MM.1S (cell line): ENCODE measurements at regions not wholly inside any gene's neighbourhood (a gene's known extent, or its start where the extent isn't known, plus 50 kb on each side); places are given as distances from the start of the nearest gene placed in this dataset.
A peak's percentile ranks its signal among the peaks of the same experiment; 100 is the strongest.

Experiments
- DNase-seq: peaks from one replicate; pipeline ENCODE4 v3.0.0-alpha.2; 2015
- H2AFZ ChIP-seq: fragments of 300-600 bp; sonication (generic); 2 replicates; pipeline ENCODE4 v1.6.0; 2016; ENCODE audit warnings: antibody characterized with exemption, low read length
- H3F3A ChIP-seq: fragments of 300-600 bp; sonication (generic); 2 replicates; pipeline ENCODE4 v1.6.1; 2016; ENCODE audit warnings: mild to moderate bottlenecking, antibody characterized with exemption, low read length, moderate library complexity, mixed read lengths; ENCODE audit not compliant: insufficient read depth
- H3K27ac ChIP-seq: fragments of 300-600 bp; sonication (generic); 2 replicates; pipeline ENCODE4 v1.5.1; 2016; ENCODE audit warnings: mild to moderate bottlenecking, low read length
- H3K27me3 ChIP-seq: fragments of 300-600 bp; sonication (generic); replicated peaks from 2 replicates; pipeline ENCODE4 v1.6.0; 2016; ENCODE audit warnings: low read length; ENCODE audit not compliant: insufficient read depth
- H3K36me3 ChIP-seq: fragments of 300-600 bp; sonication (generic); replicated peaks from 2 replicates; pipeline ENCODE4 v1.6.1; 2016; ENCODE audit warnings: mild to moderate bottlenecking, low read length, mixed read lengths; ENCODE audit not compliant: insufficient read depth
- H3K4me1 ChIP-seq: fragments of 300-600 bp; sonication (generic); 2 replicates; pipeline ENCODE4 v1.6.1; 2016; ENCODE audit warnings: low read length, mixed read lengths
- H3K4me2 ChIP-seq: fragments of 300-600 bp; sonication (generic); 2 replicates; pipeline ENCODE4 v1.6.0; 2016; ENCODE audit warnings: low read depth, low read length
- H3K4me3 ChIP-seq: fragments of 300-600 bp; sonication (generic); 2 replicates; pipeline ENCODE4 v1.5.1; 2016; ENCODE audit warnings: low read length, mixed read lengths
- H3K79me2 ChIP-seq: fragments of 300-600 bp; sonication (generic); 2 replicates; pipeline ENCODE4 v1.6.1; 2016; ENCODE audit warnings: mixed run types, low read length, mixed read lengths
- H3K9ac ChIP-seq: fragments of 300-600 bp; sonication (generic); 2 replicates; pipeline ENCODE4 v1.6.1; 2016; ENCODE audit warnings: low read length, mixed read lengths
- H3K9me2 ChIP-seq: fragments of 300-600 bp; sonication (generic); replicated peaks from 2 replicates; pipeline ENCODE4 v1.6.1; 2016; ENCODE audit warnings: mild to moderate bottlenecking, low read length, mixed read lengths; ENCODE audit not compliant: insufficient read depth
- H3K9me3 ChIP-seq: fragments of 300-600 bp; sonication (generic); replicated peaks from 2 replicates; pipeline ENCODE4 v1.6.1; 2016; ENCODE audit warnings: mild to moderate bottlenecking, low read length, mixed read lengths; ENCODE audit not compliant: insufficient read depth
- H4K20me1 ChIP-seq: fragments of 300-600 bp; sonication (generic); 2 replicates; pipeline ENCODE4 v1.6.1; 2016; ENCODE audit warnings: mild to moderate bottlenecking, low read length, moderate library complexity, mixed read lengths; ENCODE audit not compliant: insufficient read depth
- CTCF ChIP-seq: fragments of 300-600 bp; sonication (generic); IDR thresholded peaks from 2 replicates; pipeline ENCODE4 v1.5.1; 2016; ENCODE audit warnings: antibody characterized with exemption, low read length, mixed read lengths
- EZH2 ChIP-seq: fragments of 300-600 bp; sonication (generic); optimal IDR thresholded peaks from 2 replicates; pipeline ENCODE3; 2017; ENCODE audit warnings: low read depth, mild to moderate bottlenecking, antibody characterized with exemption, low read length, mixed read lengths
- EZH2phosphoT487 ChIP-seq: fragments of 300-600 bp; sonication (generic); IDR thresholded peaks from 2 replicates; pipeline ENCODE4 v1.6.1; 2018; ENCODE audit warnings: antibody characterized with exemption, low read length

- H3K9me2 ChIP-seq, result no peaks in the 10 kb centered on the region
- H3K9ac ChIP-seq, result no peak overlapping the region
- peak; percentile 2 for DNase-seq
- H3K4me2 ChIP-seq, result no peak overlapping the region
- no peaks in the 10 kb centered on the region for H3F3A ChIP-seq
- H3K4me1 ChIP-seq, result no peaks in the 10 kb centered on the region
- H3K27me3 ChIP-seq, result no peaks in the 10 kb centered on the region
- no peak for TF ChIP-seq EZH2
- no peak for TF ChIP-seq CTCF
- TF ChIP-seq EZH2phosphoT487, result no peak
- H4K20me1 ChIP-seq, result no peaks in the 10 kb centered on the region
- no peaks in the 10 kb centered on the region for H3K79me2 ChIP-seq
- H3K27ac ChIP-seq, result no peak overlapping the region
- H3K9me3 ChIP-seq, result no peaks in the 10 kb centered on the region
- no peak overlapping the region for H3K4me3 ChIP-seq
- no peaks in the 10 kb centered on the region for H3K36me3 ChIP-seq
- no peak overlapping the region for H2AFZ ChIP-seq
Observed at GRCh38 chr1:220453371-220453770, 74.6 kb upstream of the MARK1 start.

- H3K4me3 ChIP-seq, result no peak overlapping the region
- TF ChIP-seq EZH2phosphoT487, result no peak
- TF ChIP-seq EZH2, result no peak
- no peak for TF ChIP-seq CTCF
- no peaks in the 10 kb centered on the region for H3K4me1 ChIP-seq
- no peak overlapping the region for H3K4me2 ChIP-seq
- H3K36me3 ChIP-seq, result no peaks in the 10 kb centered on the region
- no peaks in the 10 kb centered on the region for H4K20me1 ChIP-seq
- no peaks in the 10 kb centered on the region for H3K27me3 ChIP-seq
- H3K79me2 ChIP-seq, result no peaks in the 10 kb centered on the region
- H3K9me2 ChIP-seq, result no peaks in the 10 kb centered on the region
- H3K9me3 ChIP-seq, result no peaks in the 10 kb centered on the region
- no peak overlapping the region for H2AFZ ChIP-seq
- H3K9ac ChIP-seq, result no peak overlapping the region
- H3K27ac ChIP-seq, result no peak overlapping the region
- no peak for DNase-seq
- no peaks in the 10 kb centered on the region for H3F3A ChIP-seq
Observed at GRCh38 chr1:220451532-220451931, 76.4 kb upstream of the MARK1 start.

GRCh38 chr1:220450927-220451326 lies 77.0 kb upstream of the MARK1 start:
- H3F3A ChIP-seq, result no peaks in the 10 kb centered on the region
- no peaks in the 10 kb centered on the region for H3K79me2 ChIP-seq
- no peaks in the 10 kb centered on the region for H3K9me2 ChIP-seq
- TF ChIP-seq EZH2 (no peak), EZH2phosphoT487 (no peak), CTCF (no peak)
- H3K36me3 ChIP-seq, result no peaks in the 10 kb centered on the region
- H3K9ac ChIP-seq, result no peak overlapping the region
- no peak overlapping the region for H2AFZ ChIP-seq
- H3K9me3 ChIP-seq, result no peaks in the 10 kb centered on the region
- peak; percentile 4 for DNase-seq
- H3K4me1 ChIP-seq, result no peaks in the 10 kb centered on the region
- H3K4me2 ChIP-seq, result no peak overlapping the region
- no peak overlapping the region for H3K4me3 ChIP-seq
- H3K27ac ChIP-seq, result no peak overlapping the region
- no peaks in the 10 kb centered on the region for H4K20me1 ChIP-seq
- H3K27me3 ChIP-seq, result no peaks in the 10 kb centered on the region
